Umbilical cord (tissue), 1 donor: ENCODE measurements at regions not wholly inside any gene's neighbourhood (a gene's known extent, or its start where the extent isn't known, plus 50 kb on each side); places are given as distances from the start of the nearest gene placed in this dataset.
A peak's percentile ranks its signal among the peaks of the same experiment; 100 is the strongest.
"Not testable (repeated sequence)": the region's sequence is repeated elsewhere in the genome, so short reads cannot be mapped to it uniquely, and the experiment has no call there.

ENCODE experiments used
- DNase-seq: peaks from one replicate; pipeline ENCODE4 v3.0.0-alpha.2; 2015; ENCODE audit warnings: low spot score

DNA sequence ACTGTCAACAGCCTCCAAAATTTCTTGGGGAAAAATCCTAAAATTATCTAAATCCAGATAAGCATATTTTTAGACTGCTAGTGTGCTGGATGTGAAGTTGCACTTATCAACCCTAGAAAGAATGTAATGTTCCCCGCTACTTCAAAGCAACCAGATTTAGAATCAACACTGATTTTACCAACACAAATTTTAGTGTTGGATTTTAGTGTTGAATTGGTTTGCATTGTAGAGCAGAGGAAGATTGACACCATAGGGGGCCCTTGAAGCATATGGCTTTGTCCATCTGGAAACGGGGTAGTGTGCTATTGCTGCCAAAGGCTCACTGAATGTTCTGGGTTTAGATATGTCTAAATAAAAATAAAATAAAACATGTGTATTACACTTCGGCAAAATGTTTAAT is 126.3 kb upstream of the EMCN start:
- peak; percentile 14 for DNase-seq

DNA sequence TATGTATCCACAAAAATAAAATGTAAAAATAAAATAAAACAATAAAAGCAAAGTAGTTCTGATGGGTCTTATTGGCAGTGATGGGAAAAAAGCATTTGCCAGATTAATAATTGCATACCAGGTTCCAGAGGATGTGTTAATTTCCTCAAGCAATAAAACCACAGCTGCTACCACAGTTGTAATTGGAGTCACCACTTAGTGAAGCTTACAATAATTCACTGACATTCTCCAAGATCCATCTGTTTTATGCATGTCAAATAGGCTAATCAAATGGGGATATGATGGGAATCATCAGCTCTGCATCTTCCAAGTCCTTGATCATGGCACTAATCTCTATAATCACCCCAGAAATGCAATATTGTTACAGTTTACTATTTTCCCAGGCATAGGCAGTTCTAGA is 123.5 kb upstream of the EMCN start:
- no peak for DNase-seq

DNA sequence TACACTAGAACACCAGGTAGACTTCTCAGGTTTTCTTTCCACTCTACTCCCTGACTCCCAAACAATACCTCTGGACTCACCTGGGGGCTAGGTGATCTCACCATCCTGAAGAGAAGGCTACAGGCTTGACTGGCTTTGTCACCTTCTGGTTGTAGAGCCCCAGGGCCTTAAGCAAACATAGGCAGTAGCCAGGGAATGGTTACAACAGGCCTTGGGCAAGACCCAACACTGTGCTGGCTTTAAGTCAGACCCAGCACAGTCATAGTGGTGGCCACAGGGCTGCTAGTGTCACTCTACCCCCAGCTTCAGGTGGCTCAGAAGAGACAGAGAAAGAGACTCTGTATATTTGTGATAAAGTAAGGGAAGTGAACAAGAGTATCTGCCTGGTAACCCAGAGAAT is 118.1 kb upstream of the EMCN start:
- no peak for DNase-seq

DNA sequence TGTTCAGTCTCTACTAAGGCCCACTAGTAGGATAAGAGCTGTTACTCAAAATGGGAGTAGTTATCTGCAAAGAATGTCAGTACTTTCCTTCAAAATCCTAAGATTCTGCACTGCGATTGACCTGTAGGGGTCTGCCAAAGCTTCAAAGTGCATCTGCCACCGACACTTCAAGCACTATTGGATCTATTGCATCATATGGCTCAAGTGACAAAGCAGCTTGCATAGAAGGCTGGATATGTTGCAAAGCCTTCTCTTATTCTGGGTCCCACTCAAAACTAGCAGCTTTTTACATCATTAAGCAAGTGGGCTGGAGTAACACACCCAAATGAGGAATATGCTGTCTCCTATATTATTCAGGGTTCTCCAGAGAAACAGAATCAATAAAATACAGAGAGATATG is 115.4 kb upstream of the EMCN start:
- no peak for DNase-seq

DNA sequence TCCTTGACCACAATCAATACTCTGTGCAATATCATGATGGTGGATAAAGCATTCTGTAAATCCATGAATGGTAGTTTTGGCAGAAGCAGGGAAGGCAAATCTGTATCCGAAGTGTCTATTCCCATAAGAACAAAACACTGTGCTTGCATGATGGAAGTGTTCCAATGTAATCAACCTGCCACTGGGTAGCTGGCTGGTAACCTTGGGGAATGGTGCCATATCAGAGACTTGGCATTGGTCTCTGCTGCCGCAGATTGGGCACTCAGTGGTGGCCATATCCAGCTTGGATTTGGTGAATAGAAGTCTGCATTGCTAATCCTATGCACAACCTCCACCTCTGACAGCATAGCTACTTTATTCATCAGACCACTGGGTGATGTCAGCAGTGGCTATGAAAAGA is 114.3 kb upstream of the EMCN start:
- DNase-seq, result no peak

DNA sequence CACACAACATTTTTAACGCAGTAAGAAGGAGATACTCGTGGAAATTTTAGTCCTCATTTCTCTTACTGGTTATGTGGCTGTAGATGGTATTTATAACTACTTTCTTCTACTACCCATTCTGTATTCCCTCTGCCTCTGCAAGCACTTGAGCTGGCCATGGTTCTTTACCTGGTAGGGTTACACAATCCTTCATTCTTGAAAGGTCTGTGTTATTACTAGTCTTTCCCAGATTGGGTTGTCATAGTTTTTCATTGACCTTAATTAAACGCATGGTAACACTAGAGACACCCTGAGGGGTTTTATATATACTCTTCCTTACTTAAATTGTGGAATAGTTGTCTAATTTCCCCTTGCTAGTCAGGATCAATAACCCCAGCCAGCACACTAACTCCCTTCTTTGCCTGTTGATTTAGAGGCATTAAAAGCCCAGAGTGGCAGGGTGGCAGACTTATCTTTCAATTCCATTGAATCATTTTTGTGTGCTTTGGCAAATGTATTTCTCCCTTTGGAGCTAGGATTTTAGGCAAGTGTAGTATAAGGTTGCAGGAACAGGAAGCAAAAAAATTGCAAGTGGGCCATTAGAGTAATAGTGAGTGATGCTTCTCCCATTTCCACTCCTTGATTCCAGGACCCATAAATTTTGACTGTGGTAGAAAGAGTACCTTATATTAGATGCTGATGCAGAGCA is 113.6 kb upstream of the EMCN start:
- no peak for DNase-seq

DNA sequence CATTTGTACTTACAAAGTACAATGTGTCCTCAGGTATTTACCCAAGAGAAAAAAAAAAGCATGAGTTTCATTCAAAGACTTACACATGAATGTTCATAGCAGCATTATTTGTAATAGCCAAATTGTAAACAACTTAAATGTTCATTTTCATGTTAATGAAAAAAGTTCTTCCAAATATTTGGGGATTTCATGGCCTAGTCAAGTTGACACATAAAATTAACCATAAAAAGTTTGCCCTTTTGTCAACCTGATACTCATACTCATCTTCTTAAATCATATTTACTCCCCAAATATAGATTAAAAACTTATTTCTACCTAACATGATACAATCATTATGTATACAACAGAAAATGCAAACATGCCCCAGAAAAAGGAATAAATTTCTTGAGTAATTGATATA is 112.5 kb upstream of the EMCN start:
- no peak for DNase-seq

DNA sequence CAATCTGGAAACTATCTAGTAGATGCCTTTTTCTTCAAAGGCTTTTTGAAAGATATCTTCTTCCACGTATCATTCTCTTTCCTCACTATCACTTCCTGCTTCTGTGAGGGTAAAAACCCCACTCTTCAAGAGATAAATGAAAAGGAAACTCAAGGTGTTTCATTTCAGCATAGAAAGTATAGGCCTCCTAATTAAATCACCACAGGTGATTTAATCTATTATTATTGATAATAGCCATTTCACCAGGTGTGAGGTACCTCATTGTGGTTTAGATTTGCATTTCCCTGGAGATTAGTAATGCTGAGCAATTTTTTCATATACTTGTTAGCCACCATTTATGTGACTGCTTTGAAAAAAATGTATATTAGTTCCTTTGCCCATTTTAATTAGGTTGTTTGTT is 92.0 kb upstream of the EMCN start:
- no peak for DNase-seq

DNA sequence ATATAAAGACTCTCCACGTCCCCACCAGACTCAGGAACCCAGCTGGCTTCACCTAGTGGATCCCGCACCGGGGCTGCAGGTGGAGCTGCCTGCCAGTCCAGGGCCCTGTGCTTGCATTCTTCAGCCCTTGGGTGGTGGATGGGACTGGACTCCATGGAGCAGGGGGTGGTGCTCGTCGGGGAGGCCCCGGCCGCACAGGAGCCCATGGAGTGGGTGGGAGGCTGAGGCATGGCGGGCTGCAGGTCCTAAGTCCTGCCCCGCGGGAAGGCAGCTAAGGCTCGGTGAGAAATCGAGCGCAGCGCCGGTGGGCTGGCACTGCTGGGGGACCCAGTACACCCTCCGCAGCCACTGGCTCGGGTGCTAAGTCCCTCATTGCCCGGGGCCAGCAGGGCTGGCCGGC is 90.8 kb upstream of the EMCN start:
- DNase-seq, result not testable (repeated sequence)

DNA sequence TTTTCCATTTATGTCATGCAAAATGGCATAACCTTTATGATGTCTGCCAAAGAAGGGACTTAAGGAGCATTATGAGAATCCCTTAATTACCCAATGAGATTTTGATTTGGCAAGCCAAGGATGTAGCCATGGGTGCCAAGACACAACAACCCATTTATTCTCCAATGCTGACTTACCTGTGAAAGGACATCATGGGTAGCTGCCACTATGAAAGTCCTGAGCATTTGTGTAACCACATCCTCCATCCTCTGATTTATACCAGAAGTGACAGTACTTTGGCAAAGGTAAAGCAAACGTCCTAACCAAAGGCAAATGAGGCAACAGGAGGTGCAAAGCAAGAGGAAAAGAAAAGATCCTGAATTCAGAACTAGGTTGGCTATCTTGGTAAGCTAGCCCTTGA is 87.3 kb upstream of the EMCN start:
- no peak for DNase-seq

DNA sequence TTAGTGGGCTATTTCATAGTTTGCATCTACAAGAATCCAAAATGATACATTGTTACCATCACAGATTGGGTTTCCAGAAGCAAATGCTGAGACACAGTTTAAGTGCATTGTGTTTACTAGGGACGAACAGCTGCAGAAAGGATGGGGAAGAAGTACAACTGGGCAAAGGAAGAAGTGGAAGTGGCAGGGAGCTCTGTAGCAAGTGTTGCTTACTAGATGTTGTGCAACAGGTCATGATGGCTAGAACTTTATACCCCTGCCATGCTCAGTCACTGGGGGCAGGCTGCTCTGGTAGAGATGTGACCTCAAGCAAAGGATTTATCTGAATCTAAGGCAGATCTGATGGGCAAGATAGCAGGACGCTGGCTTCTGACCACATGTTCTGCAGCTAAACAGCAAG is 76.1 kb upstream of the EMCN start:
- DNase-seq, result no peak

DNA sequence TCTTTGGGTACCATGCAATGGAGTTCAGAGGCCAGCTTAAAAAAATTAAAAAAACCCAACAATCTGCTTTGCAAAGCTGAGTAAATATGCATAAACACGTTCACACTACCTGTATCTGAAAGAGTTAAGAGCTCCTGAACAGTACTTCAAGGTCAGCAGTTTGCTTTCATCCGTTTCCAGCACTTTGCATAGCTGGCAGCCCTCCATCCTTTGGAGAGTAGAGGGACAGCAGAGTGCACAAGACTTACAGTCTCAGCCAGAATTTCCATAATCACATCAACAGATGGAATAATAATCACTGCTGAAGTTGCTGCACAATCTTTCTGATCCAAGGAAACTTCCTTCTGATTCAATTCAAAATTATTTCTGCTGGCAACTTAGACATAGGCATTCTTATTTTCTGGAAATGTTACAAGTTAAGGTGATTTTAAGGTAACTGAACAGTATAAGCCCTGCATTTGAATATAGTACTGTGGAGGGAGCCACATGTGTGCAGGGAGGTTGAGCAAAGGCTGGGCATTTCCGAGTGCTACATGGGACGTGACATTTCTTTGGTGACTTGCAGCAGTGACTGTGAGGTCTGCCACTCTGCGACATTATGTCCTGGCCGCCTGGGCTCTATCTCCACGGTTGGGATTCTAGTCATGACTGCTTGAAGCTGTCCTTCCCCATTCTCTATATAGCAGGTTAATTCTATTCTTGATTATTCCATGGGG is 73.5 kb upstream of the EMCN start:
- peak; percentile 74 for DNase-seq

DNA sequence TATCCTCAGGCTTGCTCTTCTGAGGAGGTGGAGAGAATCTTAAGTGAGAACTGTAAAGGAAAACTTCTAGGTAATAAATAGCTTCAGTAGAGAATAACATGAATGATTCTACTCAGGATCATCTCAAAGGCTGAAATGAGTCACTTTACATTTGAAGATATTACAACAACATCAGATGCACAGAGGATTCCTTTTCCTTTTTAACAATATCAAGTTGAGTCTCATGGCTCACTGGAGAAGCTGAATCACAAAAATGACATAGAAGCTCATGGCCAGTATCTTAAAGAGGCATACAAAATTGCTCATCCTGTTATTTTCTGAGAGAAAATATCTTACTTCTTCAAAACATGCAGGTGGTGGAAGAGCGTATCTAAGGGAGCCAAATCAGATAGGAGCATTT is 72.5 kb upstream of the EMCN start:
- peak; percentile 53 for DNase-seq

DNA sequence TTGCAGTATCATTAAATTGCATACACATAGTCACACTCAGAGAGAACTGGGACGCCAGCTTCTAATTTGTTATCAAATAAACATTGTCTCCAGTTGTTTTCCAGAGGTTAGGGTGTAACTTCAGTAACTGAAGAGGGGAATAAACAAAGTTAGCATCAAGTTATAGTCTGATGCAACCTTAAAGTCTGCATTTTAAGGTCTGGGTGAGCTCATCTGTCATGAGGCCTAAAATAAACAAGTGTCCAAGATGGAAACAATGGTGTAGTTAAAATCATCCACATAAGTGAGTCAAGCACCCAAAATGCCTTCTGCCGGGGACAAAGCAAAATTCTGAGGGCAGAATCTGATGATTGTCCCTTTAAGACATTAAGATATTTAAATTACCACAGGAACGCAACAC is 70.3 kb upstream of the EMCN start:
- DNase-seq, result peak; percentile 22

DNA sequence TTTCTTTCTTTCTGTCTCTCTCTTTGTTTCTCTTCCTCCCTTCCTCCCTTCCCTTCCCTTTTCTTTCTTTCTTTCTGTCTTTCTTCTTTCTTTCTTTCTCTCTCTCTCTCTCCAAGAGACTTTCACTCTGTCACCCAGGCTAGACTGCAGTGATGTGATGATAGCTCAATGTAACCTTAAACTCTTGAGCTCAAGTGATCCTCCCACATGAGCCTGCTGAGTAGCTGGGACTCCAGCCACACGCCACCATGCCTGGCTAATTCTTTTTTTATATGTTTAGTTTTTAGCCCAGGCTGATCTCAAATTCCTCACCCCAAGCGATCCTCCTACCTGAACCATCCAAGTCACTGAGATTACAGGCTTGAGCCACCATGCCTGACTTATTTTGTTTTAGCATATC is 64.3 kb upstream of the EMCN start:
- no peak for DNase-seq

DNA sequence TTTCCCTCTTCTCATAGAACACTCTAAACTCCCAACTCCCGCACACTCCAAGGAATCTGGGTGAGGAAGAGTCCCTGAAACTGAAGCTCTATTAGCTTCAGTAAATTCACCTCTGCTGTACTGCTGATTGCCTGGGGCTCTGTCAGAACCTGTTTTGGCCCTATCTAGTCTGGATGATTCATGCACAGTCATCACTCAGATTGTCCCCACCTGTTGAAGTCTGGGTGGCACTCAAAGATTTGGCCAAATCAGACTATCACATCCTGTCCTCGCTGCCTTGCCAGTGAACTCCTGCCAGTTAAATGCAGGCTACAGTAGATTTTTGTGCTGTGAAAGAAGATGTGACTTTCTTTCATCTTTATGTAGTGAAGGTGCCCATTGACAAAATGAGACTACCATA is 63.5 kb upstream of the EMCN start:
- no peak for DNase-seq

DNA sequence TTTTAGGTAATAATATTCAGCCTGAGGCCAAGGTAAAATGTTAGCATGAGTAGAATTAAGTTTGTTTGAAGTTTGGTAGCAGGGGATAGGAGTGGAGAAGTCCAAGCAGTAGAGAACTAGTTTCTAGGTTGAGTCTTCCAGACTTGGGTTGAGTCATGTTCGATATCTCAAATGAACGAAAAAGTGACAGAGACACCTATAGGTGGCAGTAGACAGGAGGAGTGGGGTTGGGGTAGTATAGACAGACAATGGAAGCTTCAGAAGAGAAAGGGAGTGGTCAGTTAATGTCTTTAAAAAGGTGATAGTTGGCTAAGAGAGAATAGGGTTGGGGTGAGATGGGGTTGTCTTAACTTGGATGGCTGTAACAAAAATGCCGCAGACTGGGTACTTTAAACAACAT is 58.7 kb upstream of the EMCN start:
- no peak for DNase-seq

DNA sequence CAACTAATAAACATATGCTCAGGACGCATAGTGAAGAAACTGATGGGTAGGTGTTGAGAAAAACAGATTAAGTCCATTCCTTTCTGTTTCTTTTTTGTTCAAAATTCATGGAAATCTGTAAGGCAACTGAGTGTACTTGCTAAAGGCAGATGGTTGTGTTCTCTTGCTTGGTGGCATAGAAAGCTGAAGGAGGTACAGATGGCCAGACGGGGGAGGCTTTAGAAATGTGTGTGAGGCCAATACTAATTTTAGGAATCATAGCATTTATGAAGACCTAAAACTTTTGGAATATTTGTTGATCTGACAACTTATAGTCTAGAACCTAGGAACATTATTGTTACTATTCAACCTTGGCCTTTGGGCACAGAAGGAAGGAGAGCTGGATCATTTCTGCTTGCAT is 56.8 kb upstream of the EMCN start:
- no peak for DNase-seq

DNA sequence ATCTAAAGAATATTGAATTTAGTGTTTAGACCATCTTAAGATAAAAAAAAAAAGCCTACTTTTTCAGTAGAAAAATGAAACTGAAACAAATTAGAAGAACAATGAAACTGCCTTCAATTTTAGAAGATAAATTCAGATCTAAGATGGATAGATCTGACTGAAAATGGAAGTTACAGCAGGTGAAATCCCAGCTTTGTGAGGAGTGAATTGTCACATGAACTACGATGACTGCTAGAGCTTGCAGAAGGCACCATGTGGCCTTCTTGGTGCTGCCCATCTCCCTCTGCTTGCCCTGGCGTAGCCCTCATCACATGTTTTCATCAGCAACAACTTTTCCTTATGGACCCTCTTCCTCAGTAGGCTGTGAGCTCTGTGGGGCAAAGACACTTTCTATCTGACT is 51.4 kb upstream of the EMCN start:
- no peak for DNase-seq
